Glutamatergic neuron (in vitro differentiated cells): ENCODE measurements at regions not wholly inside any gene's neighbourhood (a gene's known extent, or its start where the extent isn't known, plus 50 kb on each side); places are given as distances from the start of the nearest gene placed in this dataset.

Experiments used
- DNase-seq: peaks from one replicate; pipeline ENCODE4 v3.0.0; 2022
- H3K27ac Mint-ChIP-seq: one replicate; pipeline ENCODE4 v1.8.0; 2020; ENCODE audit warnings: mild to moderate bottlenecking, mixed read lengths, inconsistent platforms; ENCODE audit not compliant: unreplicated experiment
- H3K27me3 Mint-ChIP-seq: one replicate; pipeline ENCODE4 v1.8.0; 2020; ENCODE audit warnings: mild to moderate bottlenecking, moderate library complexity, mixed read lengths, inconsistent platforms; ENCODE audit not compliant: unreplicated experiment
- H3K36me3 Mint-ChIP-seq: one replicate; pipeline ENCODE4 v1.8.0; 2020; ENCODE audit warnings: mild to moderate bottlenecking, mixed read lengths, inconsistent platforms; ENCODE audit not compliant: unreplicated experiment
- H3K4me1 Mint-ChIP-seq: one replicate; pipeline ENCODE4 v1.8.0; 2020; ENCODE audit warnings: mild to moderate bottlenecking, low read depth, mixed read lengths, inconsistent platforms; ENCODE audit not compliant: unreplicated experiment
- H3K4me3 Mint-ChIP-seq: one replicate; pipeline ENCODE4 v1.8.0; 2020; ENCODE audit warnings: mild to moderate bottlenecking, mixed read lengths, inconsistent platforms; ENCODE audit not compliant: unreplicated experiment
- H3K9me3 Mint-ChIP-seq: one replicate; pipeline ENCODE4 v1.8.0; 2020; ENCODE audit warnings: mild to moderate bottlenecking, moderate library complexity, mixed read lengths, inconsistent platforms; ENCODE audit not compliant: unreplicated experiment
- TF ChIP-seq, protein P1 (sequence below): fragments of 200-600 bp; sonication (generic); IDR thresholded peaks from one replicate; pipeline ENCODE4 v1.5.0; 2021; ENCODE audit not compliant: partially characterized antibody, unreplicated experiment

DNA sequence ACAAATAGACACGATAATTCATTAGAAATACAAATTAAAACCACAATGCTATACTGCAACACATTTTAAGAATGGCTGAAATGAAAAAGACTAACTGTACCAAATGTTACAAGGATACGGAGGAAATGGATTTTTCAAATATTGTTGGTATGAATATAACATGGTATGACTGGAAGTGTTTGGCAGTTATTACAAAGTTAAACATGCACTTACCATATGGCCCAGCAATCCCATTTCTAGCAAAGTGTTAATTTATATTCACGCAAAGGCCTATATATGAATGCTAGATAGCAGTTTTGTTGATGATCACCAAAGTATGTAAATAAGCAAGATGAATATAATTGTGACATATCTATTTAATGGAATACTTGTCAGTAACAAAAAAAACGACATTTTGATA lies 497.8 kb upstream of the FSIP2 start:
- H3K36me3 Mint-ChIP-seq: peaks cover 16% of the 10 kb centered on the region
- H3K9me3 Mint-ChIP-seq: no peaks in the 10 kb centered on the region
- H3K4me3 Mint-ChIP-seq: no peak overlapping the region
- no peak overlapping the region for H3K27ac Mint-ChIP-seq
- H3K27me3 Mint-ChIP-seq: no peaks in the 10 kb centered on the region
- TF ChIP-seq, protein P1, sequence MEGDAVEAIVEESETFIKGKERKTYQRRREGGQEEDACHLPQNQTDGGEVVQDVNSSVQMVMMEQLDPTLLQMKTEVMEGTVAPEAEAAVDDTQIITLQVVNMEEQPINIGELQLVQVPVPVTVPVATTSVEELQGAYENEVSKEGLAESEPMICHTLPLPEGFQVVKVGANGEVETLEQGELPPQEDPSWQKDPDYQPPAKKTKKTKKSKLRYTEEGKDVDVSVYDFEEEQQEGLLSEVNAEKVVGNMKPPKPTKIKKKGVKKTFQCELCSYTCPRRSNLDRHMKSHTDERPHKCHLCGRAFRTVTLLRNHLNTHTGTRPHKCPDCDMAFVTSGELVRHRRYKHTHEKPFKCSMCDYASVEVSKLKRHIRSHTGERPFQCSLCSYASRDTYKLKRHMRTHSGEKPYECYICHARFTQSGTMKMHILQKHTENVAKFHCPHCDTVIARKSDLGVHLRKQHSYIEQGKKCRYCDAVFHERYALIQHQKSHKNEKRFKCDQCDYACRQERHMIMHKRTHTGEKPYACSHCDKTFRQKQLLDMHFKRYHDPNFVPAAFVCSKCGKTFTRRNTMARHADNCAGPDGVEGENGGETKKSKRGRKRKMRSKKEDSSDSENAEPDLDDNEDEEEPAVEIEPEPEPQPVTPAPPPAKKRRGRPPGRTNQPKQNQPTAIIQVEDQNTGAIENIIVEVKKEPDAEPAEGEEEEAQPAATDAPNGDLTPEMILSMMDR: no peak
- H3K4me1 Mint-ChIP-seq: peaks cover 4% of the 10 kb centered on the region
- DNase-seq: no peak

DNA sequence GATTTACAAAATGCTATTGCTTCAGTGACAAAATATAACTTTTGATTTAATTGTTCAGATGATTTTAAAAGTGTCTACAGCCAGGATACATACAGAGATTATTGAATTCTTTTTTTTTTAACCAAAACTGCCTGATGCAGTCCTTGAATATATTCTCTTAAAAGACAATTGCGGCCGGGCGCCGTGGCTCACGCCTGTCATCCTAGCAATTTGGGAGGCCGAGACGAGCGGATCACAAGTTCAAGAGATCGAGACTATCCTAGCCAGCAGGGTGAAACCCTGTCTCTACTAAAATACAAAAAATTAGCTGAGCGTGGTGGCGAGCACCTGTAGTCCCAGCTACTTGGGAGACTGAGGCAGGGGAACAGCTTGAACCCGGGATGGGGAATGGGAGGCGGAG lies 497.0 kb upstream of the FSIP2 start:
- TF ChIP-seq, protein P1: no peak
- no peak for DNase-seq
- Mint-ChIP-seq H3K4me1 (peaks cover 4% of the 10 kb centered on the region), H3K27me3 (no peaks in the 10 kb centered on the region), H3K27ac (no peak overlapping the region), H3K9me3 (no peaks in the 10 kb centered on the region), H3K36me3 (peaks cover 16% of the 10 kb centered on the region), H3K4me3 (no peak overlapping the region)

DNA sequence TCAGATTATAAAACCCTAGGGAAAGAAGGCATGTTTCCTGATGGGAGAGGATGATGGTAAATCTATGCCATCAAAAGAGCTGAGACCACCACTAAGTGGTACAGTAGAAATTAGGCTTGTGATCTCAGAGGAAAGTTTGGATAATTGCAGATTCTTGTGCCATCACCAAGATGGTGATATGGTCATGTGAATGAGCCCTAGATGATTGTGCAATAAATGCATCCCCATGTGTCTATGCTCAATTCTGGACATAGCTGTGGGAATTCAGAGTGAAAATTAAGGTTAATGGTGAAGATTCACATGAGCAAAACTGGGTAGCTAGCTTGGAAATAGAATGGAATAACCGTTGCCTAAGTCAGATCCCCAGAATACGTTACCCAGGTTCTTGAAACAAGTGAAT lies 496.1 kb upstream of the FSIP2 start:
- TF ChIP-seq, protein P1: no peak
- DNase-seq: no peak
- Mint-ChIP-seq H3K27me3 (no peaks in the 10 kb centered on the region), H3K36me3 (peaks cover 8% of the 10 kb centered on the region), H3K4me1 (peaks cover 4% of the 10 kb centered on the region), H3K4me3 (no peak overlapping the region), H3K9me3 (no peaks in the 10 kb centered on the region), H3K27ac (no peak overlapping the region)

DNA sequence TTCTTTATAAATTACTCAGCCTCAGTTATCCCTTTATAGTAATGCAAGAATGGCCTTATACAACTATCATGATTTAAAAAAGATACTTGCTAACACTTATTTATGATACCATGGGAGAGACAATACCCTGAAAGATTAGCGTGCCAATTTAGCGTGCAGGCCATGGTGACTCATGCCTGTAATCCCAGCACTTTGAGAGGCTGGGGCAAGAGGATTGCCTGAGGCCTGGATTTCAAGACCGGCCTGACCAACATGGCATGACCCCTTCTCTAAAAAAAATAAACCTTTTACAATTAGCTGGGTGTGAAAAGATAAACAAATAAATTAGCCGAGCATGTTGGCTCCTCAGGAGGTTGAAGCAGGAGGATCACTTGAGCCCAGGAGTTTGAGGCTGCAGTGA lies 493.4 kb upstream of the FSIP2 start:
- Mint-ChIP-seq H3K4me3 (no peak overlapping the region), H3K36me3 (peaks cover 6% of the 10 kb centered on the region), H3K27me3 (no peaks in the 10 kb centered on the region), H3K9me3 (no peaks in the 10 kb centered on the region), H3K27ac (no peak overlapping the region), H3K4me1 (peaks cover 11% of the 10 kb centered on the region)
- DNase-seq: no peak
- TF ChIP-seq, protein P1: no peak

DNA sequence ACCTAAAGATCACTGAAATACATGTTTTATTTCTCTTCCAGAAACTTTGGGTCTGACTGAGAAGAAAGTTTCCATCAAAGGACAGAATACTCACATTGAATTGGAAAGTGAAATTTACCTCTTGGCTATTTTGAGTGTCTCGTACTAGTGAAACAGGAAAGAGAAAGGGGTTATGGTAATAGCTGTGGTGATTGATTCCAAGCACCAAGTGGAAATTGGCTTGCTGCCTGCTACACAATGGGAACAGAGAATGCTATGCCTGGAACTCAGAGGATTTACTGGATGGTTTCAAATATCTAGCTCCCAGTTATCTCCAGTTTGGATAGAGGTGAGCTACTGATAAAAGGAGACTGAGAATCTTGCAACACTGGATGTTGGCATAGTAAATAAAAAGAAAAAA lies 492.8 kb upstream of the FSIP2 start:
- H3K27me3 Mint-ChIP-seq: no peaks in the 10 kb centered on the region
- H3K9me3 Mint-ChIP-seq: no peaks in the 10 kb centered on the region
- DNase-seq: no peak
- TF ChIP-seq, protein P1: no peak
- H3K4me1 Mint-ChIP-seq: peaks cover 11% of the 10 kb centered on the region
- H3K36me3 Mint-ChIP-seq: peaks cover 6% of the 10 kb centered on the region
- no peak overlapping the region for H3K4me3 Mint-ChIP-seq
- no peak overlapping the region for H3K27ac Mint-ChIP-seq
